ENCODE measurements at regions not wholly inside any gene's neighbourhood (a gene's known extent, or its start where the extent isn't known, plus 50 kb on each side); places are given as distances from the start of the nearest gene placed in this dataset.

DNA sequence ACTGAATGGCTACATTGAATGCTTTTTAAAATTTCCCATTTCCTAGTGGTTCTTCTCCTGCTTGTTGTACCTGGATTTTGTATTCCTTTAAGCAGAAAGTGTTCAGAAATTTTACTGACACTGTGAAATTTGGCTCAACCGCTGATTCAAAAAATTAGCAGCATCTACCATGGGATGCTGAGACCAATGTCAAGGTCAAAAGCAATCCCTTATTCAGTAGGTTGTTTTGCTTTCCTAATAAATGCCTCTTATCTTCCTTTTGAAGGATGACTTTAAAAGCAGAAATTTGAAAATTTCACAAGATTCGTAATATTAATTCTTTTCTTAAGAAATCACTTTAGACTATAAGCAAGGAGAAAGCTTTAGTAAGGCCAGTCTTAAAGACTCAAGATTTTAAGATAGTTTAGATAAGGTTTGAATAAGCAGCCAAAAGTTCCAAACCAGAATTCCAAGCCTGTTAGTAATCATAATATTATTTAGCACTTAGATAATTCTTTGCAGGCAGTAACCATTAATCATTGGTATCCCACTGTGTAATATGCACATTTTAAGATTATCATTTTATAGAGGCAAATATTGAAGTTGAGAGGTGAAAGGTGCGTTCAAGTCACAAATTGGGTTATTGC lies 508.8 kb downstream of the ANKRD50 start:
- no peaks in the 10 kb centered on the region for H3K4me1 ChIP-seq (ENCODE audit: low read depth, poor library complexity, severe bottlenecking)
- no peaks in the 10 kb centered on the region for H4K20me1 ChIP-seq (ENCODE audit: insufficient read depth)
- no peak overlapping the region for H2AFZ ChIP-seq (ENCODE audit: low read depth)
- H3K79me2 ChIP-seq (ENCODE audit: insufficient read depth, low read depth), result no peaks in the 10 kb centered on the region
- no peak overlapping the region for H3K4me3 ChIP-seq (IDR thresholded peaks at IDR 0.05; ENCODE audit: insufficient read depth, low read depth, low read length)
- no peak overlapping the region for H3K27ac ChIP-seq
- no peak overlapping the region for H3K9ac ChIP-seq
- H3K4me2 ChIP-seq, result no peak overlapping the region
- H3K36me3 ChIP-seq (ENCODE audit: insufficient read depth), result no peaks in the 10 kb centered on the region
- H3K27me3 ChIP-seq (ENCODE audit: insufficient read depth, low read depth), result no peaks in the 10 kb centered on the region
- TF ChIP-seq, protein P1, sequence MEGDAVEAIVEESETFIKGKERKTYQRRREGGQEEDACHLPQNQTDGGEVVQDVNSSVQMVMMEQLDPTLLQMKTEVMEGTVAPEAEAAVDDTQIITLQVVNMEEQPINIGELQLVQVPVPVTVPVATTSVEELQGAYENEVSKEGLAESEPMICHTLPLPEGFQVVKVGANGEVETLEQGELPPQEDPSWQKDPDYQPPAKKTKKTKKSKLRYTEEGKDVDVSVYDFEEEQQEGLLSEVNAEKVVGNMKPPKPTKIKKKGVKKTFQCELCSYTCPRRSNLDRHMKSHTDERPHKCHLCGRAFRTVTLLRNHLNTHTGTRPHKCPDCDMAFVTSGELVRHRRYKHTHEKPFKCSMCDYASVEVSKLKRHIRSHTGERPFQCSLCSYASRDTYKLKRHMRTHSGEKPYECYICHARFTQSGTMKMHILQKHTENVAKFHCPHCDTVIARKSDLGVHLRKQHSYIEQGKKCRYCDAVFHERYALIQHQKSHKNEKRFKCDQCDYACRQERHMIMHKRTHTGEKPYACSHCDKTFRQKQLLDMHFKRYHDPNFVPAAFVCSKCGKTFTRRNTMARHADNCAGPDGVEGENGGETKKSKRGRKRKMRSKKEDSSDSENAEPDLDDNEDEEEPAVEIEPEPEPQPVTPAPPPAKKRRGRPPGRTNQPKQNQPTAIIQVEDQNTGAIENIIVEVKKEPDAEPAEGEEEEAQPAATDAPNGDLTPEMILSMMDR (conservative IDR thresholded peaks at IDR 0.05; ENCODE audit: low read depth, low read length), result no peak

DNA sequence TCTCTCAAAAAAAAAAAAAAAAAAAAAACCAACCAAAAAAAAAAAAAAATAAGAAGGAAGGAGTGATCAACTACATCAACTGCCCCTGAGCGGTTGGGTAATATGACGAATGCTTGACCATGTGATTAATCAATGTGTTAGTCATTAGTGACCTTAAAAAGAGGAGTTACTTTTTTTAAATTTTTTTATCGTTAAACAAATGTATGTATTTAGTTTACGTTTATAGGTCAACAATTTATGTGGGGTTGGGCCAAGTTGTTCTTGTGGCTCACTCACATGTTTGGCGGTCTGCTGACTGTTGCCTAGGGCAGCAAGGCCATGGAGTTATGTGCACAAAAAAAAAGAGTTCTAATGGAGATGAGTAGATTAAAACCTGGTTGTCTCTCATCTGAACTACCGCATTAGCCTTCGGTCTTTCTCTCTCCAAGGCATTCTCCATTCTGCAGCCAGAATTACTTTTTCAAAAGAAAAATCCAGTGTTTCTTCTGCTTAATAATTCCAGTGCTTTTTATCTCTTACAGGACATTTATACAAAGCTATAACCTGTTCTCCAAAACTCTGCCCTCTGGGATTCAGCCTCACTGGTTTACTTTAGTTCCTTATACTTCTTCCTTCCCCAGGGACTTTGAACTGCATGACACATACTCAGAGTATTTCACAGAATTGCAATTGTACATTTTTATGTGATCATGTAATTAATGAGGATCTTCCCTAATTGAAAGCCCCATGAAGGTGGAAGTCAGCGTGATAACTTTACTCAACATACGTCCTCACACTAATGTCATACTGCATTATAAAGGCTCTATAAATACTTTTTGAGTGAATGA lies 505.5 kb downstream of the ANKRD50 start:
- no peak overlapping the region for H3K9ac ChIP-seq
- H3K27ac ChIP-seq, result no peak overlapping the region
- no peaks in the 10 kb centered on the region for H4K20me1 ChIP-seq (ENCODE audit: insufficient read depth)
- H3K4me1 ChIP-seq (ENCODE audit: low read depth, poor library complexity, severe bottlenecking), result no peaks in the 10 kb centered on the region
- no peaks in the 10 kb centered on the region for H3K36me3 ChIP-seq (ENCODE audit: insufficient read depth)
- no peak overlapping the region for H2AFZ ChIP-seq (ENCODE audit: low read depth)
- TF ChIP-seq, protein P1 (conservative IDR thresholded peaks at IDR 0.05; ENCODE audit: low read depth, low read length), result no peak
- no peaks in the 10 kb centered on the region for H3K27me3 ChIP-seq (ENCODE audit: insufficient read depth, low read depth)
- H3K79me2 ChIP-seq (ENCODE audit: insufficient read depth, low read depth), result no peaks in the 10 kb centered on the region
- H3K4me3 ChIP-seq (IDR thresholded peaks at IDR 0.05; ENCODE audit: insufficient read depth, low read depth, low read length), result no peak overlapping the region
- H3K4me2 ChIP-seq, result no peak overlapping the region

DNA sequence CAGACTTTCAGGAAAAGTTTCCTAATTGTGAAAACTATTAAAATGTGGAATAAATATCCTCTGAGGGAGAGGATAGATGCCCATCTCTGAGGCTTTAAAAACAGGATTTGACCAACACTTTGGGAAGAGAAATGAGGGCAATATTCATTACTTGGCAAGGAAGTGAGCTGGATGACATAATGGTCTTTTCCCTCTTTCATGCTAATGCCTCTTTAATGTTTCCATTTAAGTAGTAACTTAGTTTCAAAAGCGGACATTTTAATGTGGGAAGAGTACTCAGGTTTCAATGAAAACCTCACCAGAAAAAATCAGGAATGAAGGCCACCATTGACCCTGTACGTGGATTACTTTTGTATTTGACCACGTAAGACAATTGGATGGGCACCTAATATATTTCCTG lies 503.3 kb downstream of the ANKRD50 start:
- Histone ChIP-seq H3K79me2 (ENCODE audit: insufficient read depth, low read depth) (no peaks in the 10 kb centered on the region), H3K4me3 (IDR thresholded peaks at IDR 0.05; ENCODE audit: insufficient read depth, low read depth, low read length) (no peak overlapping the region), H3K27ac (no peak overlapping the region), H3K4me1 (ENCODE audit: low read depth, poor library complexity, severe bottlenecking) (no peaks in the 10 kb centered on the region), H3K4me2 (no peak overlapping the region), H3K36me3 (ENCODE audit: insufficient read depth) (no peaks in the 10 kb centered on the region), H3K9ac (no peak overlapping the region), H3K27me3 (ENCODE audit: insufficient read depth, low read depth) (no peaks in the 10 kb centered on the region), H4K20me1 (ENCODE audit: insufficient read depth) (no peaks in the 10 kb centered on the region), H2AFZ (ENCODE audit: low read depth) (no peak overlapping the region)
- TF ChIP-seq, protein P1 (conservative IDR thresholded peaks at IDR 0.05; ENCODE audit: low read depth, low read length), result no peak

DNA sequence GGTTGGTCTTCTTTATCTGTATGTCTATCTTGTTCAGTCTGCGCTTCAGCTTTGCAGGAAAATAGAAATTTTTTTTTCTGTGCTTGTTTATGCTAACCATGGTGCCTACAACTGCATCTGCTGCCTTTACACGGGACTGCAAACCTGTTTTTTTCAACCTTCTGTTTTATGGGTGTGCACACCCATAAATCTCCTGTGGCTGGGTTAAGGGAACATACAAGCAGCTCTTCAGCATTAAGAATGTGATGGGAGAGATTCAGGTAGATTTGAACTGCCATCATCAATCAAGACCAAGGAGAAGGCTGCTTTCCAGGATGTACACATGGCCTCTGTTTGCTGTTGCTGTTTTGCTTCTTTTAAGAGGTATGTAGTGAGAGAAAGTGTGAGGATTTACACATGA lies 502.9 kb downstream of the ANKRD50 start:
- Histone ChIP-seq H3K27ac (no peak overlapping the region), H3K79me2 (ENCODE audit: insufficient read depth, low read depth) (no peaks in the 10 kb centered on the region), H2AFZ (ENCODE audit: low read depth) (no peak overlapping the region), H3K4me1 (ENCODE audit: low read depth, poor library complexity, severe bottlenecking) (no peaks in the 10 kb centered on the region), H3K27me3 (ENCODE audit: insufficient read depth, low read depth) (no peaks in the 10 kb centered on the region), H4K20me1 (ENCODE audit: insufficient read depth) (no peaks in the 10 kb centered on the region), H3K36me3 (ENCODE audit: insufficient read depth) (no peaks in the 10 kb centered on the region), H3K4me3 (IDR thresholded peaks at IDR 0.05; ENCODE audit: insufficient read depth, low read depth, low read length) (no peak overlapping the region), H3K9ac (no peak overlapping the region), H3K4me2 (no peak overlapping the region)
- TF ChIP-seq, protein P1 (conservative IDR thresholded peaks at IDR 0.05; ENCODE audit: low read depth, low read length), result no peak

Measured in KMS-11 (cell line).